ENCODE measurements at regions not wholly inside any gene's neighbourhood (a gene's known extent, or its start where the extent isn't known, plus 50 kb on each side); places are given as distances from the start of the nearest gene placed in this dataset.
"Not testable (repeated sequence)": the region's sequence is repeated elsewhere in the genome, so short reads cannot be mapped to it uniquely, and the experiment has no call there.

- peak in 2 of 5 experiments; percentile 1 to 6 for DNase-seq
Observed at GRCh38 chr12:34397591-34398365, 375.5 kb downstream of the ALG10 start.

- peak in 1 of 5 experiments; percentile 5 for DNase-seq
Observed at GRCh38 chr12:34398366-34398705, 376.0 kb downstream of the ALG10 start.

GRCh38 chr12:34398706-34399630, 376.7 kb downstream of the ALG10 start:
- DNase-seq, result peak in 2 of 5 experiments; percentile 2 to 5

- DNase-seq, result peak in 2 of 5 experiments; percentile 1 to 2
Observed at GRCh38 chr12:34399631-34400410, 377.5 kb downstream of the ALG10 start.

- peak in 1 of 5 experiments; percentile 0 for DNase-seq
Observed at GRCh38 chr12:34400411-34400881, 378.1 kb downstream of the ALG10 start.

- DNase-seq, result peak in 1 of 5 experiments; percentile 4
Observed at GRCh38 chr12:34400986-34401658, 378.8 kb downstream of the ALG10 start.

- peak in 2 of 5 experiments; percentile 1 to 7 for DNase-seq
Observed at GRCh38 chr12:34401659-34402227, 379.4 kb downstream of the ALG10 start.

GRCh38 chr12:34402228-34402898, 380.1 kb downstream of the ALG10 start:
- DNase-seq, result peak in 1 of 5 experiments; percentile 1

- peak in 3 of 5 experiments; percentile 0 to 6 (median 1) for DNase-seq
Observed at GRCh38 chr12:34402899-34403705, 380.8 kb downstream of the ALG10 start.

GRCh38 chr12:34403706-34404376, 381.5 kb downstream of the ALG10 start:
- DNase-seq, result peak in 1 of 5 experiments; percentile 1

GRCh38 chr12:34404377-34405285, 382.3 kb downstream of the ALG10 start:
- peak in 2 of 5 experiments; percentile 1 to 3 for DNase-seq

- DNase-seq, result peak in 2 of 5 experiments; percentile 1 to 2
Observed at GRCh38 chr12:34405286-34406227, 383.3 kb downstream of the ALG10 start.

GRCh38 chr12:34406228-34406995, 384.1 kb downstream of the ALG10 start:
- DNase-seq, result peak in 1 of 5 experiments; percentile 7

- peak in 2 of 5 experiments; percentile 1 for DNase-seq
Observed at GRCh38 chr12:34406996-34407300, 384.7 kb downstream of the ALG10 start.

- no peak for DNase-seq
Observed at GRCh38 chr12:34407813-34408212, 385.5 kb downstream of the ALG10 start.

GRCh38 chr12:34431509-34431908, 409.2 kb downstream of the ALG10 start:
- not testable (repeated sequence) for DNase-seq

All from T-helper 2 cell (primary cell).